ENCODE measurements at regions not wholly inside any gene's neighbourhood (a gene's known extent, or its start where the extent isn't known, plus 50 kb on each side); places are given as distances from the start of the nearest gene placed in this dataset.
A peak's percentile ranks its signal among the peaks of the same experiment; 100 is the strongest.
"Not testable (repeated sequence)": the region's sequence is repeated elsewhere in the genome, so short reads cannot be mapped to it uniquely, and the experiment has no call there.

DNA sequence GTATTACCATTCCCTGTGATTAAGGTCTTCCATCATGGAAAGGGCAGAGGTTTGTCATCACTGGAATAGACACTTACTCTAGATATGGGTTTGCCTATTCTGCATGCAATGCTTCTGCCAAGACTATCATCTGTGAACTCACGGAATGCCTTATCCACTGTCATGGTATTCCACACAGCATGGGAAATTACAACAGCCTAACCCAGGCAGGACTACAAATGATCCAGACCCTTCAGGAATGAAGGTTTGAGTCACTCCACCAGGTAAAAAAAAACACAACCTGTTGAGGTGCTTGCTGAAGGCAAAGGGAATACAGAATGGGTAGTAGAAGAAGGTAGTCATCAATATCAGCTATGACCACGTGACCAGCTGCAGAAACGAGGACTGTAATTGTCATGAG is 89.0 kb upstream of the RANBP6 start:
- DNase-seq, result not testable (repeated sequence)

DNA sequence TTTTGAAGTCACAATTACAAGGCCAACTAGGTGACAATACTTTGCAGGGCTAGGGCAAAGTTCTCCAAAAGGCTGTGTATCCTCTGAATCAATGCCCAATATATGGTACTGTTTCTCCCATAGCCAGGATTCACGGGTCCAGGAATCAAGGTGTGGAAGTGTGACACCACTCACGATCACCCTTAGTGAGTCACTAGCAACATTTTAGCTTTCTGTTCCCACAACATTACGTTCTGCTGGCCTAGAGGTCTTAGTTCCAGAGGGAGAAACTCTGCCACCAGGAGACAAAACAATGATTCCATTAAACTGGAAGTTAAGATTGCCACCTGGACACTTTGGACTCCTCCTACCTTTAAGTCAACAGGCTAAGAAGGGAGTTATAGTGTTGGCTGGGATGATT is 88.5 kb upstream of the RANBP6 start:
- not testable (repeated sequence) for DNase-seq

DNA sequence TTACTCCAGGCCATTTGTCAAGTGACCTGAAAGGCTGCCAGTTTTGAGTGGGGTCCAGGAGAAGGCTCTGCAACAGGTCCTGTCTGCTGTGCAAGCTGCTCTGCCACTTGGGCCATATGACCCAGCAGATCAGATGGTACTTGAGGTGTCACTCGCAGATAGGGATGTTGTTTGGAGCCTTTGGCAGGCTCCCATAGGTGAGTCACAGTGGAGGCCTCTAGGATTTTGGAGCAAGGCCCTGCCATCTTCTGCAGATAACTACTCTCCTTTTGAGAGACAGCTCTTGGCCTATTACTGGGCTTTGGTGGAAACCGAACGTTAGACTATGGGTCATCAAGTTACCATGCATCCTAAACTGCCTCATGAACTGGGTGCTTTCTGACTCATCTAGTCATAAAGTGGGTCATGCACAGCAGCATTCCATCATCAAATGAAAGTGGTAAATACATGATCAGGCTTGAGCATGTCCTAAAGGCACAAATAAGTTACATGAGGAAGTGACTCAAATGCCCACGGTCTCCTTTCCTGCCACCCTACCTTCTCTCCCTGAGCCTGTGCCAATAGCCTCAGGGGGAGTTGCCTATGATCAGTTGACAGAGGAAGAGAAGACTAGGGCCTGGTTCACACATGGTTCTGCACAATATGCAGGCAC is 87.0 kb upstream of the RANBP6 start:
- DNase-seq, result not testable (repeated sequence)

DNA sequence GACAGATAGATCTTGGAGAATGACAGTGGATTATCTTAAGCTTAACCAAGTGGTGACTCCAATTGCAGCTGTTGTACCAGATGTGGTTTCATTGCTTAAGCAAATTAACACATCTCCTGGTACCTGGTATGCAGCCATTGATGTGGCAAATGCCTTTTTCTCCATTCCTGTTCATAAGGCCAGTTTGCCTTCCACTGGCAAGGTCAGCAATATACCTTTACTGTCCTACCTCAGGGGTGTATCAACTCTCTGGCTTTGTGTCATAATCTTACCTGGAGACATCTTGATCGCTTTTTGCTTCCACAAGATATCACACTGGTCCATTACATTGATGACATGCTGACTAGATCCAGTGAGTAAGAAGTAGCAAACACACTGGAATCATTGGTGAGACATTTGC is 86.3 kb upstream of the RANBP6 start:
- DNase-seq, result not testable (repeated sequence)

DNA sequence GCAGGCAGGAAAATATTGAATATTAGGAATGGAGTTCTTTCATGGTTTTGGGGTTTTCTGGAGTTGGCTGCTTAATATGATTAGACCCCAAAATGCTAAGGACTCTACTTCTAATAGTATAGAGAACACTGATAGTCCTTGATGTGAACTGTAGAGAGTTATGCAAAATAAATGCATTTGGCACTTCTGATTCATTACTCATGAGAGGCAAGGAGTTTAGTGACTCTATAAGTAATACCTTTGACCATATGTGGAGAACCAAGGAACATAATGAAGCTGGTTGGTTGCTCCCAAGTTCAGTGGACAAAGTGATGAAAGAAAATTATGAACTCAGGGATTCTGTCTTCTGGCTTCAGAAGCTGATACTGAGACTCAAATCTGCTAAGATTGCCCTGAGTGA is 83.9 kb upstream of the RANBP6 start:
- not testable (repeated sequence) for DNase-seq

DNA sequence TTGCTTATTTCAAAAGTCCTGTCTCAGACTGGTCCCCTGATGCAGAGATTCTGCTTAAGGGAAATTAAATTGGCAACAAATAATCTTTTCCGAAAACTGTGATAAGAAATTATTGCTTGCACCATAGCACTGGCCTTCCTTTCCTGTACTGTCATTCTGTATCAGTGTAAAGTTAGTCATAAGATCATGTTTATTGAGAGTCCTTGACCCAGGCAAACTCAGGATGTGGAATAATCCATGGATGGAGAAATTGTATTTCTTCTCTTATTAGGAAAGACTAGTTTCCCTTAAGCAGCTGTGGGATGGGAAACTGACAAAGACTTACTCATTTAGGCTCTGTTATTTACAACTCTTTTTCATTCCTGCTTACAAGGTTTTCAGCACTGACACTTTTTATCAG is 83.0 kb upstream of the RANBP6 start:
- DNase-seq, result no peak

GRCh38 chr9:6096821-6097220 is 81.4 kb upstream of the RANBP6 start:
- no peak for DNase-seq

GRCh38 chr9:6090277-6091210 is 75.1 kb upstream of the RANBP6 start:
- DNase-seq, result no peak

DNA sequence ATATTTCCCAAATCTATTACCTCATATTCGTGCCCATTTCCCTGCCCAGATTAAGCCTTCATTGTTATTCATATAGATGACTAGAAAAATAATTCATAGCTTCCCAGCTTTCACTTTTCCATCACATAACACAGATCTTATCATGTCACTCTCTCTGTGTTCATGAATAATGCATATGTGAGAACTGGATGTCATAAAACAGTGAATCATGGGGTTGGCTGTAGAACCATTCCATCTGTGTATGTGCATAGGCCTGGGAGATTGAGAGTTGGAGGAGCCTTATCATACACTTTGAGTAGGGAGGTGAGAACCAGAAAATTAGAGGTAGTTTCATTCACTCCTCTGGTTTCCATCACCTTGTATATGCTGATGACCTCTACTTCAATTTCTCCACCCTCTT is 73.9 kb upstream of the RANBP6 start:
- no peak for DNase-seq

- no peak for DNase-seq
Measured at GRCh38 chr9:6086006-6086655, 70.7 kb upstream of the RANBP6 start.

DNA sequence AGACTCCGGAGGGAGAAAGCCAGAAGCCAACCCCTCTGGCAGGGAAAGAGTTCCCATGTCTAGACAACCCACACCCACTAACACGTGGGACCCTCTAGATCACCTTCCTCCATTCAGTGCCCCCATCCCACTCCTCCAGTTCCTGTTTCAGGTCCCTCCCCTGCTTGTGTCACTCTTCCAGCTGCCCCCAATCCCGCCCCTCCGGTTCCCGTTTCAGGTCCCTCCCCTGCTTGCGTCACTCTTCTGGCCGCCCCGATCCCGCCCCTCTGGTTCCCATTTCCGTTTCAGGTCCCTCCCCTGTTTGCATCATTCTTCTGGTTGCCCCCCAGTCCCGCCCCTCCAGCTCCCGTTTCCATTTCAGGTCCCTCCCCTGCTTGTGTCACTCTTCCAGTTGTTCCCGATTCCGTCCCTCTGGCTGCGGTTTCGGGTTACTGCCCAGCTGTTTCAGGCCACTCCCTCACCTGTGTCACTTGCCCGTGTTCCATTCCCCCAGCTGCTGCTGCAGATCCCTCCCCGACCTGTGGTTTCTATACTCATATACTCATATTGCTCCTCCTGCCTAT is 64.8 kb upstream of the RANBP6 start:
- DNase-seq, result peak in 55 of 56 donors; percentile 0 to 93 (median 62)

- no peak for DNase-seq
Measured at GRCh38 chr9:6079386-6079785, 64.0 kb upstream of the RANBP6 start.

DNA sequence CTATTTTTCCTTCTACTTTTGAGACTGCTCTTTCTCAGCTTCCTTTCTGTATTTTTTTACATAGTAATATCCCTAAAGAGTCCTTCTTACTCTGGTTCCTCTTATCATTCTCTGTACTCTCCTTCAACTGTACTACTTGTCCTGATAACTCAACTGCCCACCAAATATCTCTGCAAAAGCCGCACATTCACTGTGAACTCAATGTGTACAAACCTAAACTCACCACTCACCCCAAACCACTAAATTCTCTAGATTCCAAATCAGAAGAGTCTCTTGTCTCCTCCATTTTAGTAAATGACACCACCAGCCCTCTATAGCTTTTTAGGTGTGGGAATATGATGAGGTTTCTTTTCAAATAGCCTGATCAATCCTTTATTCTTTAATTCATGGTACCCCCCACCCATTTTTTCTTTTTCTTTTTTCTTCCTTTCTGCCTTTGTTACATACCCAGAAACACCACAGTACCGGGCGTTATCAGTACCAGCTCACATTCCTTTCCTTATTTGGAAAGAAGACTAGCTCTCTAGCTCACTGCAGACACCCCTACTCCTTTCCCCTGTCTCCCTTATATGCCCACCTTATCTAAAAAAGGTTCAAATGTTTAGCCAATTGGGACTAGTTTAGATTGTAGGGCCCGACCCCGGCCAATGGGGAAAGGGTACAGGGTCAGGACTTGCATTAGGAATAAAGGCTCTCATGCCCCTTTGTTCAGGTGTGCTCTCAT is 63.1 kb upstream of the RANBP6 start:
- DNase-seq, result no peak

DNA sequence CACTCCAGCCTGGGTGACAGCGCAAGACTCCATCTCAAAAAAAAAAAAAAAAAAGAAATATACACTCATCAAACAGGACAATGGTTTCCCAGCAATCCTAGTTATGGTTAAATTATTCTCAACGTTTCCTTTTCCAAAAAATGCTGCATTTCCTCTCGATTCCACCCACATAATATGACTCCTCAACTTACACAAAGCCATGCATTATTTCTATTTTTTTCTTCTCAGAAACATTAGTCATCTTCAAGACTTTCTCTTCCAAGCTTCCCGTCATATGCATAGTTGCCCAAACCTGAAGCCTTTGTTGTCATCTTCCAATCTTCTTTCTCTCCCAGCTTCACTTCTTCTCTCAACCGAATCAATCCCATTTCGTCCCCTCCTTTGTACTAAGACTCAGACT is 61.4 kb upstream of the RANBP6 start:
- no peak for DNase-seq

DNA sequence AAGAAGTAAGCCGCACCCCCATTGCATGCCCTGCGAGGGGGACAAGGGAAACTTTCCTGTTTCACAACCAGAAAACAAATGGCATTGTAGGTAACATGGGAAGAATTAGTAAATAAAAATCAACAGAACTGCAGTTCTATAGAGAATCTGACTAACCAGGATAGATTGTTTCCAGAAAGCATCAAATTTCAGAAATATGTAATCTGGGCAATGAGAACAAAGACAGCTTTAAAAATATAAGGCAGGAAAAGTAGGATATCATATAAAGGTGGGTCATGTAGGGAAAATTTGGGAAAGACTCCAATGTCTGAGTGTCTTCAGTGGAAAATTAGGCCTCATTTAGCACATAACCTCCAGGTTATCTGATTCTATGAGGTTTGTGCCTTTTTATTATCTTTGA is 58.3 kb upstream of the RANBP6 start:
- DNase-seq, result no peak

- DNase-seq, result no peak
Measured at GRCh38 chr9:6072865-6073264, 57.4 kb upstream of the RANBP6 start.

GRCh38 chr9:6072453-6072852 is 57.0 kb upstream of the RANBP6 start:
- DNase-seq, result no peak

- DNase-seq, result no peak
Measured at GRCh38 chr9:6068983-6069382, 53.6 kb upstream of the RANBP6 start.

DNA sequence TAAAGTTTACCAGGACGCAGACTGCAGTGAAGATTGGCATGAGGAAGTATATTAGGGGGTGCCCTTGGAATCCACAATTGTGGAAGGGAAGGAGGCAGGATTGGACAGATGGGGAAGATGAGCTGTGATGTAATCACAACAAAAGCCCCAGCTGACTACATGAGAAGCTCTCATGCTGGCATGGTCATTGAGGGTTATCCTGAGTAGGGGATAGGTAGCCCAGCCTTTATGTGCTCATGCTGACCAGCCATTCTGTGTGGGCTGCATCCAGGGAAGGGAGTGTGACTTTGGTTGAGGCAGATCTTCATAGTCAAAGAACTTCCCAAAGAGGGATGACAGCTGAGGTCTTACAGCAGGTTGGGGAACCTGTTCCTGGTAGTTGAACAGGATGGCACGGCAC is 52.0 kb upstream of the RANBP6 start:
- no peak for DNase-seq

All from nucleus accumbens (tissue), 56 donors.